GM12878 (cell line): ENCODE measurements at regions not wholly inside any gene's neighbourhood (a gene's known extent, or its start where the extent isn't known, plus 50 kb on each side); places are given as distances from the start of the nearest gene placed in this dataset.

ENCODE experiments used
- ATAC-seq: fragments of 200-7000 bp; cut with Tn5 transposase; 3 replicates; pipeline ENCODE4 v1.9.1; 2020; ENCODE audit warnings: mild to moderate bottlenecking, moderate library complexity
- BruUV-seq: library from RNA; stranded (reverse); fragments of 400-500 nt; replicated peaks from 2 replicates; lab custom pipeline; 2021; lab: Mats Ljungman, UMichigan
- CTCF ChIA-PET: fragments of 300-600 bp; sonication (Branson Sonifier 250); formaldehyde crosslinking; extraction: SDS; loops from one replicate; lab custom pipeline; 2021; ENCODE audit warnings: inconsistent platforms; lab: Yijun Ruan, JAX
- POLR2A ChIA-PET: fragments of 350-600 bp; formaldehyde crosslinking; extraction: SDS; loops from one replicate; lab custom pipeline; 2021; ENCODE audit warnings: inconsistent platforms; lab: Charles Lee
- RAD21 ChIA-PET: fragments of 300-600 bp; sonication (Branson Sonifier 250); formaldehyde crosslinking; loops from one replicate; lab custom pipeline; 2023; ENCODE audit warnings: antibody characterized with exemption; ENCODE audit not compliant: unreplicated experiment; lab: Charles Lee
- SMC1A ChIA-PET: fragments of 300-600 bp; sonication (Branson Sonifier 250); formaldehyde crosslinking; loops from one replicate; lab custom pipeline; 2023; ENCODE audit not compliant: unreplicated experiment, uncharacterized antibody; lab: Charles Lee
- DNase-seq: peaks from one replicate; pipeline ENCODE4 v3.0.0-alpha.2; 2011; ENCODE audit warnings: low read depth, low spot score
- FAIRE-seq: peaks from 3 replicates; lab custom pipeline; 2011; peaks lifted over from hg19 to GRCh38; lab: Jason Lieb, UNC
- H2AFZ ChIP-seq: 2 replicates; pipeline ENCODE4 v1.6.0; 2011; ENCODE audit warnings: low read depth, low read length, control low read depth; ENCODE audit not compliant: control insufficient read depth
- H3K27ac ChIP-seq: 2 replicates; pipeline ENCODE4 v1.5.1; 2011; ENCODE audit warnings: control low read depth; ENCODE audit not compliant: control insufficient read depth, insufficient read depth
- H3K27me3 ChIP-seq, 2 experiments: replicated peaks in 1 of 2; 2 replicates each; pipeline versions ENCODE4 v1.6.0 to v1.6.1; 2011; ENCODE audit warnings: low read length in 1 of 2; ENCODE audit not compliant: control insufficient read depth in 2 of 2, insufficient read depth in 2 of 2
- H3K36me3 ChIP-seq, 2 experiments: 2 replicates each; pipeline ENCODE4 v1.5.1; 2011; ENCODE audit warnings: low read length in 1 of 2; ENCODE audit not compliant: control insufficient read depth in 2 of 2, insufficient read depth in 2 of 2
- H3K4me1 ChIP-seq: 2 replicates; pipeline ENCODE4 v1.6.1; 2011; ENCODE audit warnings: mild to moderate bottlenecking, low read length, moderate library complexity, mixed read lengths; ENCODE audit not compliant: control insufficient read depth, insufficient read depth
- H3K4me2 ChIP-seq: 2 replicates; pipeline ENCODE4 v1.6.0; 2011; ENCODE audit warnings: control low read depth; ENCODE audit not compliant: control insufficient read depth, insufficient read depth
- H3K4me3 ChIP-seq: fragments of 200-600 bp; sonication (generic); 2 replicates; pipeline ENCODE4 v1.5.1; 2016
- H3K79me2 ChIP-seq: 2 replicates; pipeline ENCODE4 v1.6.0; 2011; ENCODE audit warnings: low read length; ENCODE audit not compliant: control insufficient read depth, insufficient read depth
- H3K9ac ChIP-seq: 2 replicates; pipeline ENCODE4 v1.8.0; 2011; ENCODE audit warnings: low read length, control low read depth, mixed read lengths; ENCODE audit not compliant: control insufficient read depth, insufficient read depth
- H3K9me3 ChIP-seq: replicated peaks from 3 replicates; pipeline ENCODE4 v1.5.1; 2011; ENCODE audit warnings: mild to moderate bottlenecking, low read length; ENCODE audit not compliant: control insufficient read depth, insufficient read depth
- H4K20me1 ChIP-seq: 2 replicates; pipeline ENCODE4 v1.6.0; 2011; ENCODE audit not compliant: control insufficient read depth, insufficient read depth
- ATF7 ChIP-seq: fragments of 450-650 bp; IDR thresholded peaks from 2 replicates; pipeline ENCODE4 v1.6.1; 2016; ENCODE audit warnings: low read depth, mild to moderate bottlenecking
- BRCA1 ChIP-seq: IDR thresholded peaks from 2 replicates; pipeline ENCODE4 v1.6.1; 2011; ENCODE audit warnings: low read depth, low read length, improper control_type of control experiment
- CUX1 ChIP-seq: IDR thresholded peaks from 2 replicates; pipeline ENCODE4 v1.6.1; 2012; ENCODE audit warnings: improper control_type of control experiment, low read depth, low read length; ENCODE audit not compliant: insufficient replicate concordance
- FOS ChIP-seq: IDR thresholded peaks from 3 replicates; pipeline ENCODE4 v1.6.1; 2011; ENCODE audit warnings: borderline replicate concordance; ENCODE audit not compliant: insufficient read length; ENCODE audit errors: extremely low read depth
- MYC ChIP-seq: IDR thresholded peaks from 2 replicates; pipeline ENCODE4 v1.6.1; 2011; ENCODE audit warnings: mild to moderate bottlenecking, low read length, moderate library complexity, inconsistent platforms; ENCODE audit not compliant: insufficient read depth, insufficient replicate concordance, insufficient read length, severe bottlenecking
- PAX8 ChIP-seq: fragments of 450-650 bp; IDR thresholded peaks from 2 replicates; pipeline ENCODE4 v1.6.1; 2017; ENCODE audit warnings: mild to moderate bottlenecking, moderate library complexity
- POLR2A ChIP-seq: IDR thresholded peaks from 2 replicates; pipeline ENCODE4 v1.6.1; 2011; ENCODE audit warnings: low read depth, mild to moderate bottlenecking, low read length
- ZSCAN29 ChIP-seq: fragments of 450-650 bp; IDR thresholded peaks from 2 replicates; pipeline ENCODE4 v1.6.1; 2017; ENCODE audit warnings: mild to moderate bottlenecking, moderate library complexity
- WGBS: methylation state at CpG from one replicate; pipeline ENCODE4 v1.1.6; 2016; ENCODE audit warnings: low lambda C conversion rate; ENCODE audit not compliant: insufficient replicate concordance, insufficient coverage; ENCODE audit errors: missing lambda C conversion rate; 5-methylcytosine and 5-hydroxymethylcytosine counted together
- in situ Hi-C: fragments of 300-500 bp; cut with MboI; formaldehyde crosslinking; loops from 9 replicates; pipeline ENCODE4 v1.14.3; 2018; ENCODE audit warnings: mixed read lengths
- intact Hi-C: fragments of 100-400 bp; cut with micrococcal nuclease; formaldehyde crosslinking; loops from one replicate; pipeline ENCODE4 v1.14.2; 2022; ENCODE audit not compliant: unreplicated experiment
- TF ChIP-seq, protein P1 (sequence below): fragments of 450-650 bp; IDR thresholded peaks from 2 replicates; pipeline ENCODE4 v1.6.1; 2017; ENCODE audit warnings: antibody characterized with exemption, mild to moderate bottlenecking, moderate library complexity

GRCh38 chr2:119086327-119086726 lies 72.2 kb downstream of the C1QL2 start (continued):
- TF ChIP-seq, protein P1, sequence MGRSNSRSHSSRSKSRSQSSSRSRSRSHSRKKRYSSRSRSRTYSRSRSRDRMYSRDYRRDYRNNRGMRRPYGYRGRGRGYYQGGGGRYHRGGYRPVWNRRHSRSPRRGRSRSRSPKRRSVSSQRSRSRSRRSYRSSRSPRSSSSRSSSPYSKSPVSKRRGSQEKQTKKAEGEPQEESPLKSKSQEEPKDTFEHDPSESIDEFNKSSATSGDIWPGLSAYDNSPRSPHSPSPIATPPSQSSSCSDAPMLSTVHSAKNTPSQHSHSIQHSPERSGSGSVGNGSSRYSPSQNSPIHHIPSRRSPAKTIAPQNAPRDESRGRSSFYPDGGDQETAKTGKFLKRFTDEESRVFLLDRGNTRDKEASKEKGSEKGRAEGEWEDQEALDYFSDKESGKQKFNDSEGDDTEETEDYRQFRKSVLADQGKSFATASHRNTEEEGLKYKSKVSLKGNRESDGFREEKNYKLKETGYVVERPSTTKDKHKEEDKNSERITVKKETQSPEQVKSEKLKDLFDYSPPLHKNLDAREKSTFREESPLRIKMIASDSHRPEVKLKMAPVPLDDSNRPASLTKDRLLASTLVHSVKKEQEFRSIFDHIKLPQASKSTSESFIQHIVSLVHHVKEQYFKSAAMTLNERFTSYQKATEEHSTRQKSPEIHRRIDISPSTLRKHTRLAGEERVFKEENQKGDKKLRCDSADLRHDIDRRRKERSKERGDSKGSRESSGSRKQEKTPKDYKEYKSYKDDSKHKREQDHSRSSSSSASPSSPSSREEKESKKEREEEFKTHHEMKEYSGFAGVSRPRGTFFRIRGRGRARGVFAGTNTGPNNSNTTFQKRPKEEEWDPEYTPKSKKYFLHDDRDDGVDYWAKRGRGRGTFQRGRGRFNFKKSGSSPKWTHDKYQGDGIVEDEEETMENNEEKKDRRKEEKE = no peak
- no peak for TF ChIP-seq ZSCAN29

DNA sequence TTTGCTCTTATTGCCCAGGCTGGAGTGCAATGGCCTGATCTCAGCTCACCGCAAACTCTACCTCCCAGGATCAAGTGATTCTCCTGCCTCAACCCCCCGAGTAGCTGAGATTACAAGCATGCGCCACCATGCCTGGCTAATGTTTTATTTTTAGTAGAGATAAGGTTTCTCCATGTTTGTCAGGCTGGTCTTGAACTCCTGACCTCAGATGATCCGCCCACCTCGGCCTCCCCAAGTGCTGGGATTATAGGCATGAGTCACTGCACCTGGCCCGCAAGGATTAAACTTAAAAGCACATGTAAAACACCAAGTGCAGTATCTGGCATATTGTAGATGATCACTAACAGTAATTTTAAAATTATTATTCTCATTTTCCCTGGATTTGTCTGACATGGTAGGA lies 72.9 kb downstream of the C1QL2 start:
- H3K27ac ChIP-seq = no peak overlapping the region
- FAIRE-seq (no peak), ATAC-seq (no peak), DNase-seq (no peak)
- in situ Hi-C loops (no loop called here), intact Hi-C loops (no loop called here)
- ChIA-PET CTCF (no interaction called here), POLR2A (no interaction called here), RAD21 (no interaction called here), SMC1A (interaction anchor here (0.9 kb wide), 1 partner anchor 17 kb away, joined by 4 read pairs; no protein-coding TSS in a partner anchor)
- no TSS peak for BruUV-seq
- no peak overlapping the region for H3K4me2 ChIP-seq
- WGBS = 78% methylated on average over 4 of the region's 6 CpGs
- H3K4me3 ChIP-seq = no peak overlapping the region
- no peaks in the 10 kb centered on the region for H3K36me3 ChIP-seq
- no peaks in the 10 kb centered on the region for H3K79me2 ChIP-seq
- H3K9ac ChIP-seq = no peak overlapping the region
- no peaks in the 10 kb centered on the region for H3K9me3 ChIP-seq
- H2AFZ ChIP-seq = no peak overlapping the region
- H3K4me1 ChIP-seq = no peaks in the 10 kb centered on the region
- no peaks in the 10 kb centered on the region for H4K20me1 ChIP-seq
- H3K27me3 ChIP-seq = peaks cover 0 to under 1% of the 10 kb centered on the region in 2 experiments; a peak in 2 of 4 replicates
- TF ChIP-seq, protein P1 = no peak
- TF ChIP-seq PAX8 (no peak), CUX1 (no peak), ATF7 (no peak), MYC (no peak), FOS (no peak), POLR2A (no peak), BRCA1 (no peak)
